Pulmonary artery endothelial cell (primary cell): ENCODE measurements at regions not wholly inside any gene's neighbourhood (a gene's known extent, or its start where the extent isn't known, plus 50 kb on each side); places are given as distances from the start of the nearest gene placed in this dataset.

ENCODE experiments used
- DNase-seq: peaks from one replicate; pipeline ENCODE4 v3.0.0-alpha.2; 2011; ENCODE audit warnings: low read depth, low spot score

DNA sequence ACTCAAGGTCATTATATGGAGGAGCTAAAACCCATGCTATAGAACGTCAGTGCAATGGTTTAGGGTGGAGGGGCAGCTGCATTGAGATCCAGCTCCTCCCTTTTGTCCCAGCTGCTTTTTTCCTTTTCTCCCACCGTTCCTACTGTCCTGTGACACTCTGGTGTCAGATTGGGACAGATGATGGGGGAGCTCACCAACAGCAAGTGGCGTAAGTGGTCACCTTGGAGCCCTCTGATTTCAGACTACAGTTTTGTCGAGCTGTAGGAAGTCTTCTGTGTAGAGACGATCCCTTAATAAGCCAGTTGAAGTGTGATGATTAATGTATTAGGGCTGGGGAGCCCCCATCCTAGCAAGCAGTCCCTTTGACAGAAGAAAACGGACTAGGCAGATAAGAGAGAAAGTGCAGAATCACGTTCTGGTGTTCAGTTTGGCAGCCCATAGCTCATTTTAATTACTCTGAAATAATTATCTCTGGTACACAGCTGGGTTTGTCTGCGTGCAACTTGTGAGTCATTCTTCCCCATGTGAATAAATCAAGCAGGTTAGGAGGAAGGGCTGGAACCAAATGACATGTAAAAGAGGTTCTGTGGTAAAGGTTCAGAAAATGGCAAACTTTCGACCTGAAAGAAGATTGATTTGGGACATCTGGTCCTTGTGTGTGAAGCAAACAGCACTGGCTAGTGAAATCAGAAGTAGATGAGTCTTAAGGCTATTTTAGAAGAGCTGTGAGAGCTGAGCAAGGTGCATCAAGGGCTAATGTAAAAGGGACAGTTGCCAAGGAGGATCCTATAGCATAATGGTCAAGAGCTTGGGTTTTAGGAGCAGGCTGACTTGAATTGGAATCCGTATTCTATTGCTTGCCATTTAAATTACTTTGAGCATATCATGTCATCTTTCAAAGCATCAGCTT is 241.4 kb downstream of the EDEM1 start:
- DNase-seq, result no peak

DNA sequence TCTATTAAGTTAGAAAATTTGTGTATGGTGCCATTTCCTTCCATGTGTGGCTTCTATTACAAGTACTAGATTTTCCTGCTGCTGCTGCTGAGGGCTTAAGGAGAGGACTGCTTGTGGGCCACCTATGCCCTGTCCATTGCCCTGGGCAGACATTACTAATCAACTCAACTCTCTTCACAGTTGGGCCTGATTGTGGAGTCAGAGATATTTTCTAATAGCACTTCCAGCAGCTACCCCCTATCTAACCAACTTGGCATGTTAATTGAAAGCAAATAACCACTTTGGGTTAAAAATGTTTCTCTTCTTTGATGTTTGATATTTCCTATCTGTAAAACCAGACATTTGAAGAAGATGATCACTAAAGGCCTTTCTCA is 242.0 kb downstream of the EDEM1 start:
- DNase-seq, result no peak

DNA sequence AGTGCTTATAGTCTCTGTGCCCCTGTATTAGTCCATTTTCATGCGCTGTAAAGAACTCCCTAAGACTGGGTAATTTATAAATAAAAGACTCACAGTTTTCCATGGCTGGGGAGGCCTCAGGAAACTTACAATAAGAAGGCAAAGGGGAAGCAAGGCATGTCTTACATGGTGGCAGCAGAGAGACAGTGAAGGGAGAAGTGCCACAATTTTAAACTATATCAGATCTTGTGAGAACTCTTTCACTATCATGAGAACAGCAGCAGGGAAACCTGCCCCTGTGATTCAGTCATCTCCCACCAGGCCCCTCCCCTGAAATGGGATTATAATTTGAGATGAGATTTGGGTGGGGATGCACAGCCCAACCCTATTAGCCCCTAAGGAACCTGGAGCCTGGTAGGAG is 243.2 kb downstream of the EDEM1 start:
- no peak for DNase-seq

DNA sequence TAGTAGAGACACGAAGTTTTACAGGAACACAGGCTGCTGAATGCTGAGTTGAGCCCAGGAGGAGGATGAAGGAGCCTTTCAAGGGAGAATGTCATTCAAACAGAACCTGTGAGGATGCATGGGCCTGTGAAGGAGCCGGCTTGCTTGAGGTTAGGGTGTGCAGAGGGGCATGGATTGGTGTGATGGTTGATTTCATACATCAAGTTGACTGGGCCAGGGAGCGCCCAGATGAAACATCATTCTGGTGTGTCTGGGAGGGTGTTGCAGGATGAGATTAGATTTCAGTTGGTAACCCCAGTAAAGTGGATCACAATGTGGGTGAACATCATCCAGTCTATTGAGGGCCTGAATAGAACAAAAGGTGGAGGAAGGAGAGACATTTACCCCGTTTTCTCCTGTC is 243.6 kb downstream of the EDEM1 start:
- DNase-seq, result no peak

DNA sequence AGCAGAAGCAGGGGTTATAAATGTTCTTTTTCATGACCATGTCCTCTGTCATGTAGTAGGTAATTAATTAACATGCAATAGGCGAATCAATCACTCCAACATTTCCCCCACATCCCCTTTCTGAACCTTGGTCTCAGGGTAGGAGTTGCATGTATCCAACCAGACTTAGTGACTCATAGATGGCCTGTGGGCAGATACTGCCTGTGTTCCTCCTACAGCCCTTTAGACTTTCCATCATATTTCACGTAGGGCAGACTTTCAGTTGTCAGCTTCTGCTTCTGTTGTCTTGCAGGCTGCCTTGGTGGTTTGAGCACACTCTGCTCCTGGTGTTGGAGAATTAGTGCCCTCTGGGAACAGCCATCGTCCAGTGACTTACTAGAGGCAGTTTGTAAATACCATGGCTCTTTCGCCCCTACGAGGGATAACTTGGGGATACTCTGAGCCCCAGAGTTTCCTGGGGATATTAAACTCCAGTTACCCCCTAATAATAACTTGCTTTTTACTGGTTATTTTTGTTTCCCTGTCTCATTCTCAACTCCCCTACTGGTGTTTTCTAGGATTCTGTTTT is 244.4 kb downstream of the EDEM1 start:
- no peak for DNase-seq

DNA sequence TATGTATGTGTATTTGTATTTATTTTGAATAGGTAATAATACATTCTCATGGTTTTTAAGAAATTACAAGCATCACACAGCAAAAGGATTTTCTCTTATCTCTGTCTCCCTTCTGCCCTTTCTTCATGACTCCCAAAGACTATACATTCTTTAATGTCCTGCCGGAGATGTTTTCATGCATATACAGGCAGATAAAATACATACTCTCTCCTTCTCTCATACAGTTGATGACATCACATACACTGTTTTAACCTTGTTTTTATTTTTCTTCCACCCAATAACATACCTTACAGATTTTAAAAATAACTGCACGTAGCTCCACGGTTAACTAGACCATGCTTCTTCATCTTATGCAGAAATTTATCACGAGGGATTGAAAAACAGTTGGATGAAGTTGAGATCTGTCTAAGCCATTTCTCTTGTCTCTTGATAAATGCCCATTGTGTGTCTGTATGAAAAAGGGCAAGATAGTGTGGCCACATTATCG is 249.8 kb downstream of the EDEM1 start:
- DNase-seq, result no peak

DNA sequence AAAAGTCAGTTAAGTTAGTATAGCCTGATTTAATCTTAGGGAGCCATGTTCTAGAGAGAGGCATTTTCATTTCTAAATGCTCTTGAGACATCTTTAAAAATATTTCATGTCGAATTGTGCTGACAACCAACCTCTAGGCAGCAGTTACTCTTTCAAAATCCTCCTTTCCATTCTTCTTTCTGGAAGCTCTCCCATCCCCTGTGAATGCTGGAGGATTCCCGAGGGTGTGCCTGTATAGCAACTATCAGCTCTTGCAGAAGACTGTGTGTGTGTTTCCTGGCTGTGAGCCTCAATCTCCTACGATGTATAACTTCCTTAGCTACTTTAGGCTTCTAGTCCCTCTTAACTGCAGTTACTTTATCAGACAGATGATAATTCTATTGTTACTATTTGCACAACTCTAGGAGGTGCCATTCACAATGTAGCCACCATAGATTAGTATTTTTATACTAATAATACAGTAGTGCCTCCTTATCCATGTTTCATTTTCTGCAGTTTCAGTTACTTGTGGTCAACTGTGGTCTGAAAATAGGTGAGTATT is 250.3 kb downstream of the EDEM1 start:
- DNase-seq, result no peak

DNA sequence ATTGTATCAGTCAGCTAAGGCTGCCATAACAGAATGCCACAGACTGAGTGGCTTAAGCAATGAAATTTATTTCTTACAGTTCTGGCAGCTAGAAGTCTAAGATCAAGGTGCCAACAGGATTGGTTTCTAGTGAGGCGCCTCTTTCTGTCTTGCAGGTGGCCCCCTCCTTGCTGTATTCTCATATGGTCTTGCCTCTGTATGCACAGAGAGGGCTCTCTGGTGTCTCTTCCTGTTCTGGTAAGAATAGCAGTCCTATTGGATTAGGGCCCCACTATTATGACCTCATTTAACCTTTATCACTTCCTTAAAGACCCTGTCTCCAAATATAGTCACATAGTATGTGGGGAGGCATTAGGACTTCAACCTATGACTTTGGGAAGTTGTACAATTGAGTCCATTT is 253.9 kb downstream of the EDEM1 start:
- no peak for DNase-seq

DNA sequence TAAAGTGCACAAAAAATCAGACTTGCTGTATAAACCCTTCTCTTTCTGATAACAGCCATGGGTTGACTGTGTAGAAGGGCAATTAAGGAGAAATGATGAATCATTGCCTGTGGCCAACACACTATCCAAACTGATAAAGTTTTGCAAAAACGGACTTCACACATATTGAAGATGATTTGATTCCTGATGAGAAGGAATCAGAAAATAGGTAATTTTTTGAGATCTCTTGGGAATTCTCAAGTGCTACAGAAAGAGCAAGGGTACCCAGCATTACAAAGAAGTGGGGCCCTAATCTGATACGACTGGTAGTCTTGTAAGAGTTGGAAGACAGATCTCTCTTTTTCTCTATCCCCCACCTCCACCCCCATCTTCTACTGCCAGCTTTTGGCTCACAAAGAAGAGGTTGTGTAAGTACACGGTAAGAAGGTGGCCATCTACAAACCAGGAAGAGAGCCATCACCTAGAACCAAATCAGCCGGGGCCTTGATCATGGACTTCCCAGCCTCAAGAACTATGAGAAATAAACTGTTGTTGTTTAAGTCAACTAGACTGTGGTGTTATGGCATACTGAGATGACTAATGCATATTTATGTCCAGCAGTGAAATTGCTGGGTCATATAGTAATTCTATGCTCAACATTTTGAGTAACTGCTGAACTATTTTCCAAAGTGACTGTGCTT is 254.7 kb downstream of the EDEM1 start:
- DNase-seq, result no peak

DNA sequence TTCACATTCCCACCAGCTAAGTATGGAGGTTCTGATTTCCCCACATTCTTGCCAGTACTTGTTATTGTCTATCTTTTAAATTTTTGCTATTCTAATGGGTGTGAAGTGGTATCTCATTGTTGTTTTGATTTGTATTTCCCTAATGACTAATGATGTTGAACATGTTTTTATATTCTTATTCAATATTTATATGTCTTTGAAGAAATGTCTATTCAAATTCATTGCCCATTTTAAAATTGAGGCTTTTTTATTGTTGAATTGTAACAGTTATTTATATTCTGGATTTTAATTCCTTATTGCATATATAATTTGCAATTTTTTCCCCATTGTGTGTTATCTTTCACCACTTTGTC is 255.3 kb downstream of the EDEM1 start:
- DNase-seq, result no peak

DNA sequence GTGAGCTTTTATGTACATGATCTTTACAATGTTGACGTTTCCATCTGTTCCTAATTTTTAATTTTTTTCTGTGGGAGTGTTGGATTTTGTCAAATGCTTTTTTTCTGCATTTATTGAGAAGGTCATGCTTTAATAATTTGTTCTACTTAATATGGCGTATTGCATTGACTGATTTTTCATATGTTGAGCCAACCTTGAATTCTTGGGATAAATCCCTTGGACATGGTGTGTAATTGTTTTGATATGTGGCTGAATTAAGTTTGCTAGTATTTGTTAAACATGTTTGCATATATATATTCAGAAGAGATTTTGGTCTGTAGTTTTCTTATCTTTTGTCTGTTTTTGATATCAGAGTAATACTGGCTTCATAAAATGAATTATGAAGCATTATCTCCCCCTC is 256.7 kb downstream of the EDEM1 start:
- no peak for DNase-seq

DNA sequence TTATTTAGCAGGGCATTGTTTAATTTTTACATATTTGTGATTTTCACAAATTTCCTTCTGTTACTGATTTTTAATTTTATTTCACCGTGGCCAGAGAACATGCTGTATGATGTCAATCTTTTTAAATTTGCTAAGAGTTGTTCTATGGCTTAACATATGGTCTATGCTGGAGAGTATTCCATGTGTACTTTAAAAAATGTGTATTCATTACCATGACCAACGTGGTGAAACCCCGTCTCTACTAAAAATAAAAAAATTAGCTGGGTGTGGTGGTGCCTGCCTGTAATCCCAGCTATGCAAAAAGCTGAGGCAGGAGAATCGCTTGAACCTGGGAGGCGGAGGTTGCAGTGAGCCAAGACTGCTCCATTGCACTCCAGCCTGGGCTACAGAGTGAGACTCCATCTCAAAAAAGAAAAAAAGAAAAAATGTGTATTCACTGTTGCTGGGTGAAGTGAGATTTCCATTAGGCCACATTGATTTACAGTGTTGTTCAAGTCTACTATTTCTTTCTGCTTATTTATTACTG is 258.2 kb downstream of the EDEM1 start:
- DNase-seq, result no peak

DNA sequence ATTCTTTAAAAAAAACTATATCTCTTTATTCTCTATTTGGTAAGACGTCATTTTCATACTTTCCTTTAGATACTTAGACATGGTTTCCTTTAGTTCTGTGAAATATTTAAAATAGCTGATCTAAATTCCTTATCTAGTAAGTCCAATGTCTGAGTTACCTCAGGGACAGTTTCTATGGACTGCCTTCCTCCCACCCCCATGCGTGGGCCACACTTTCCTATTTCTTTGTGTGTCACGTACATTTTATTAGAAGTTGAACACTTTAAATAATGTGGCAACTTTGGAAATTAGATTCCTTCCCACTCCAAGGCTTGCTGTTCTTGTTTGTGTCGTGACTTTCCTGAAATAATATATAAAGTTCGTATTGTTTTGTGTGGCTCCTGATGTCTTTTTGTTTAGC is 260.7 kb downstream of the EDEM1 start:
- DNase-seq, result no peak

DNA sequence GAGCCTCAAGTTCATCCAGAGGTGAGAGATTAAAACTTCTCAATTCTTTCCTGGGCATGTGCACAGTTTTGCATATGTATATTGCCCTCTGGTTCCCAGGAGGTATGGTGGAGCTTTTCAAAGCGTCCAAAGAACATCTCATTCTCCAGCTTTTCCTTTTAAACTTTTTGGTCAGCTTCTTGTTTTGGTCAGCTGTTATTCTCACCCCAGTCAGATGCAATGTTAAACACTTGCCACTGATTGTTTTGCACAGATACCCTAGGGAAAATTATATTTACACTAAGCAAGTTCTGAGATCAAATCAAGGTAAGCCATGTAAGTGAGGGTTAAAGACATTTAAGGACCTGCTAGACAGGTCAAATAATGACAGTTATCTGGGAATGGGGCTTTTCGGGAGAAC is 261.3 kb downstream of the EDEM1 start:
- no peak for DNase-seq

DNA sequence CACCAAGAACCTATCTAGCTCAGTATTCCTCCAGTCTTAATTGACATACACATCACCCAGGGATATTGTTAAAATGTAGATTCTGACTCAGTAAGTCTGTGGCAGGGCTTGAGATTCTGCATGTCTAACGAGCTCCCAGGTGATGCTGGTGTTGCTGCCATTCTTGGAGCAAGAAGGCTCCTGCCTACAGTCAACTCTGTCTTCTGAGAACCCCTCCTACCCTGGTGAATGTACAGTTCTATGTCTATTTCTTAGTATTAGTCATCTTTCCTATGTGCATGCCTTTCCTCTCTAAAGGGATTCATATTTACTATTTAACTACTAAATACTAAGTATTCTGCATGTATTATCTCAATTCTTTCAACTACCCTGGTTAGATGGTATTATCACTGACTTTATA is 268.7 kb downstream of the EDEM1 start:
- no peak for DNase-seq

DNA sequence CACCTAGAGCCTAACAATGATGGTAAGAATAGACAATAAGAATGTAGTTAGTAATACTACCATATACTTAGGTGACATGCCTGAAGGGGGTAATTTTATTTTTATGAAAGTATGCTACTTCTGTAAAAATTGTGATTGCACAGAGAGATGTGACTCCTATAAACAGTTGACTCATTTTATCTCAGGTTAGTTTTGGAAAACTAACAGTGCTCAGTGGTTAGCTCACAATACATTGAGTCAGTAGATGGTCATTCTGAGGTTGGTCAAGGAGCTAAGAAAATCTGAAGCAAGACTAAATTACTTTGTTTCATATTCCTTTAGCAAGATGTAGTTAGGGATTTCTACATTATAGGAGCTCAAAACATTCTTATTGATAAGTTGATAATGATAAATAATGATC is 271.0 kb downstream of the EDEM1 start:
- DNase-seq, result no peak

DNA sequence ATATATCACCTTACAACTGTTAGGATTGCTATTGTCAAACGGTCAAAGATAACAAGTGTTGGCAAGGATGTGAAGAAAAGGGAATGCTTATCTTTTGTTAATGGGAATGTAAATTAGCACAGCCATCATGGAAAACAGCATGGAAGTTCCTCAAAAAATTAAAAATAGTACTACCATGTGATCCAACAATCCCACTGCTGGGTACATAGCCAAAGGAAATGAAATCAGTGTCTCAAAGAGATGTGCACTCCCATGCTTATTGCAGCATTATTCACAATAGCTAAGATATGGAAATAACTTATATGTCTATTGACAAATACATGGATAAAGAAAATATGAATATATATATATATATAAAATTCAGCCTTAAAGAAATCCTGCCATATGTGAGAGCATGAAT is 274.6 kb downstream of the EDEM1 start:
- no peak for DNase-seq

DNA sequence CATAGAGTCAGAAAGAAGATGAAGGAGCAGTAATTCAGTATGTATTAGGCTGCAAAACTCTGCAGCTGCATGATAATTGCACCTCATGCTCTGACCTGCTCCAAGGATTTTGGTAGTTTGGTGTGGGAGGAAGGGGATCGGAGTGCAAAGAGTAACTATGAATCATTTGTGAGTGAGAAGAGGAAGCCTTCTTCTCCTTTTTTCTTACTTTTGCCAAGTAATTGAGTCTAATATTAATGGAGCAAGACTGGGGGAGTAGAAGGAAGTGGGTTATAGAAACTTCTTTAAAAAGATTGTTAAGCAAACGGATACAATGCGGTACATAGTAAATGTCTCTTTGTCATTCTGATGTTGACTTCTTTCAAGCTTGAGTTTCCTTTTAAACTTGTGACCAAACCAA is 276.5 kb downstream of the EDEM1 start:
- no peak for DNase-seq

DNA sequence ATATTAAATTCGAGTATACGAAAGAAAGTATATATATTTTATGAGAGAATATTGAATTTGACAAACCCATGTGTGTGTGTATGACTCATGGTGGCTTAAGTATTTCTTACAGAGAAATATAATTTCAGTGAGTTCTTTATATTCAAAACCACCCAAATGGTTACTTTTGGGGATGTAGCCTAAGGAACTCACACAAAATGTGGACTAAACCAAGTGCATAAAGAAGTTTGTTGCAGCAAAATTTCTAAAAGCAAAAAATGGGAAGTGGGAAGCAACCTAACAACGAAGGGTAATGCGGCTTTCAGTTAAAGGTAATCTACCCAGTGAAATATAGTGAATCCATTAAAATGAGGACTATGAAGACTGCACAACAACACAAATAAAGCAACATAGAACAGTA is 277.1 kb downstream of the EDEM1 start:
- DNase-seq, result no peak

DNA sequence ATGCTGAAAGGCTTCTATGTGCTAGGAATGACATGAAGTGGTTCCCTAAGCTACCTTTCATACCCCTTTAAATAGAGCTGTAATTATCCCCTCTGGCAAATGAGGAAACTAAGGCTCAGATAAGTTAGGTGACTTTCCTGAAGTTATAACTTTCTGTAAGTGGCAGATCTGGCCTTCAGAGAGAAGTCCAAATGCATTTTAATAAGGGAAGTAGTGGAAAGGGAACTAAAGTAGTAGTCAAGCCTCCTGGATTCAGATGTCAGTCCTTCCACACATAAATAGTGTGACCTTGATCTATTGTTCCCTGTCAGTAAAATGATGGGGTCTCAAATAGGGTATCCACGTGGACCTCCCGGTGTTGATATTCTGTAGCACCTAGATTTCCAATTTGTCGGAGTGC is 277.7 kb downstream of the EDEM1 start:
- DNase-seq, result no peak

DNA sequence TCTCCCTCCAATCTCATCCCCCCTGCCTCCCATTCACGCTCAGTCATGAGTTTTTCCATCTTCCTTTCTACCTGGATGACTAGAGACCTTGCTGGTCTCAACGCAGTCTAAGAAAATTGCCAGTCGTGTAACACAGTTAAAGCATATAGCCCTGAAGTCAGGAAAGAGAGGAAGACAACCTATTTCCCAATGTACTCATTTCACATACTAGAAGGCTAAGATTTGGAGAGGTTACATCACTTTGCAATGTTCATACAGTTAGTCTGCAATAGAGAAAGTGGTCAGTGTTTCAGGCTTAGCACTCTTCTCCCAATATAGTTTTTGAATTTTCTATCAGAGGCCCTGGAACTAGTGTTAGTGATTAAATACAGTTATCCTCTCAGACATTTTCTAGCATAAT is 278.6 kb downstream of the EDEM1 start:
- DNase-seq, result no peak

DNA sequence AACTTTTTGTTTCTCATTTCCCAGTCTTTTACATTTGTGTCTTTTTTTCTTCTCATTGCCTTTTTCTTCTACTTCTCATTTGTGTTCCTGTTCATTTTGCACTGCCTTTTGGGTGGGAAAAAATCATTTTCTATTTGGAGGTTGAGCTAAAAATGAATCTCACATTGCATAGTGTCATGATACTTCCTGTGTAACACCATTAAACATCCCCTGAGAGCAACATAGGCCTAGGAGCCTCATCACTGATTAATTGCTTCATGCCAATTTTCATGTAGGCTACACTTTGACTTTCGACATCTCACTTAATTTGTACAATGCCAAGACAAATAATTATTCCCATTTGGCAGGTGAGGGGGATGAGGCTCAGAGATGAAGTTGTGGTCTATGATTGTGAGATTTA is 279.2 kb downstream of the EDEM1 start:
- DNase-seq, result no peak
